Suppressor macrophage treated with lipopolysaccharide for 1 hour (primary cell): ENCODE measurements at regions not wholly inside any gene's neighbourhood (a gene's known extent, or its start where the extent isn't known, plus 50 kb on each side); places are given as distances from the start of the nearest gene placed in this dataset.

Source experiments
- DNase-seq, 3 donors: peaks; one replicate each; pipeline ENCODE4 v3.0.0-alpha.2; 2020 to 2022

GRCh38 chr7:108997480-108997879 lies 427.8 kb downstream of the DNAJB9 start:
- DNase-seq, result no peak

- peak; percentile 3 to 27 (median 4) for DNase-seq
Measured at GRCh38 chr7:109003742-109004141, 434.1 kb downstream of the DNAJB9 start.

- DNase-seq, result no peak
Measured at GRCh38 chr7:109009636-109010035, 440.0 kb downstream of the DNAJB9 start.

GRCh38 chr7:109020251-109020650 lies 450.6 kb downstream of the DNAJB9 start:
- DNase-seq, result no peak

- no peak for DNase-seq
Measured at GRCh38 chr7:109021390-109021789, 451.7 kb downstream of the DNAJB9 start.

- DNase-seq, result no peak
Measured at GRCh38 chr7:109029866-109030265, 460.2 kb downstream of the DNAJB9 start.

GRCh38 chr7:109044691-109045090 lies 475.0 kb downstream of the DNAJB9 start:
- no peak for DNase-seq

- no peak for DNase-seq
Measured at GRCh38 chr7:109049366-109049765, 479.7 kb downstream of the DNAJB9 start.

GRCh38 chr7:109059089-109059488 lies 489.4 kb downstream of the DNAJB9 start:
- DNase-seq, result no peak

GRCh38 chr7:109062798-109063197 lies 493.1 kb downstream of the DNAJB9 start:
- no peak for DNase-seq

- no peak for DNase-seq
Measured at GRCh38 chr7:109073543-109073942, 503.9 kb downstream of the DNAJB9 start.

- DNase-seq, result no peak
Measured at GRCh38 chr7:109076396-109076972, 506.8 kb downstream of the DNAJB9 start.

GRCh38 chr7:109091042-109091441 lies 521.4 kb downstream of the DNAJB9 start:
- DNase-seq, result no peak

- DNase-seq, result no peak
Measured at GRCh38 chr7:109092268-109092667, 522.6 kb downstream of the DNAJB9 start.

GRCh38 chr7:109101332-109101731 lies 531.7 kb downstream of the DNAJB9 start:
- DNase-seq, result no peak

GRCh38 chr7:109109558-109109957 lies 539.9 kb downstream of the DNAJB9 start:
- DNase-seq, result no peak

- DNase-seq, result no peak
Measured at GRCh38 chr7:109111086-109111485, 541.4 kb downstream of the DNAJB9 start.

GRCh38 chr7:109121599-109122300 lies 552.1 kb downstream of the DNAJB9 start:
- no peak for DNase-seq

GRCh38 chr7:109125001-109125400 lies 555.3 kb downstream of the DNAJB9 start:
- DNase-seq, result no peak

GRCh38 chr7:109126404-109127050 lies 556.9 kb downstream of the DNAJB9 start:
- no peak for DNase-seq

- no peak for DNase-seq
Measured at GRCh38 chr7:109127145-109127544, 557.5 kb downstream of the DNAJB9 start.

GRCh38 chr7:109131141-109131540 lies 561.5 kb downstream of the DNAJB9 start:
- DNase-seq, result no peak

GRCh38 chr7:109136893-109137292 lies 567.2 kb downstream of the DNAJB9 start:
- DNase-seq, result no peak

- DNase-seq, result no peak
Measured at GRCh38 chr7:109154748-109155147, 585.1 kb downstream of the DNAJB9 start.
